HUDEP-2 (cell line): ENCODE measurements at regions not wholly inside any gene's neighbourhood (a gene's known extent, or its start where the extent isn't known, plus 50 kb on each side); places are given as distances from the start of the nearest gene placed in this dataset.
"Not testable (repeated sequence)": the region's sequence is repeated elsewhere in the genome, so short reads cannot be mapped to it uniquely, and the experiment has no call there.

Source experiments
- DNase-seq, 76 experiments: peaks; one replicate each; lab custom pipeline; 2025; ENCODE audit not compliant: unreplicated experiment in 76 of 76; lab: John Stamatoyannopoulos, UW

GRCh38 chr11:91115116-91115515 lies 892.3 kb upstream of the CHORDC1 start:
- DNase-seq: no peak

GRCh38 chr11:91104237-91104636 lies 881.4 kb upstream of the CHORDC1 start:
- DNase-seq: no peak

- no peak for DNase-seq
These were observed 877.6 kb upstream of the CHORDC1 start for GRCh38 chr11:91100427-91100826.

GRCh38 chr11:91097083-91097482 lies 874.2 kb upstream of the CHORDC1 start:
- no peak for DNase-seq

GRCh38 chr11:91093141-91093540 lies 870.3 kb upstream of the CHORDC1 start:
- DNase-seq: no peak

- DNase-seq: no peak
These were observed 868.7 kb upstream of the CHORDC1 start for GRCh38 chr11:91091563-91091962.

- no peak for DNase-seq
These were observed 863.2 kb upstream of the CHORDC1 start for GRCh38 chr11:91086028-91086427.

- DNase-seq: no peak
These were observed 859.4 kb upstream of the CHORDC1 start for GRCh38 chr11:91082255-91082654.

GRCh38 chr11:91081440-91082043 lies 858.7 kb upstream of the CHORDC1 start:
- DNase-seq: no peak

GRCh38 chr11:91078221-91078620 lies 855.4 kb upstream of the CHORDC1 start:
- DNase-seq: no peak

GRCh38 chr11:91075032-91075695 lies 852.3 kb upstream of the CHORDC1 start:
- DNase-seq: no peak

GRCh38 chr11:91067666-91068065 lies 844.8 kb upstream of the CHORDC1 start:
- DNase-seq: no peak

GRCh38 chr11:91066456-91067047 lies 843.7 kb upstream of the CHORDC1 start:
- no peak for DNase-seq

GRCh38 chr11:91063399-91063798 lies 840.5 kb upstream of the CHORDC1 start:
- DNase-seq: not testable (repeated sequence)

GRCh38 chr11:91047882-91048281 lies 825.0 kb upstream of the CHORDC1 start:
- no peak for DNase-seq

- DNase-seq: no peak
These were observed 823.4 kb upstream of the CHORDC1 start for GRCh38 chr11:91046261-91046660.

GRCh38 chr11:91041626-91042025 lies 818.8 kb upstream of the CHORDC1 start:
- no peak for DNase-seq

GRCh38 chr11:91023731-91024130 lies 800.9 kb upstream of the CHORDC1 start:
- DNase-seq: no peak

- no peak for DNase-seq
These were observed 788.7 kb upstream of the CHORDC1 start for GRCh38 chr11:91011503-91011902.

- DNase-seq: no peak
These were observed 782.6 kb upstream of the CHORDC1 start for GRCh38 chr11:91005458-91005857.

- DNase-seq: no peak
These were observed 774.4 kb upstream of the CHORDC1 start for GRCh38 chr11:90997241-90997640.

- not testable (repeated sequence) for DNase-seq
These were observed 749.3 kb upstream of the CHORDC1 start for GRCh38 chr11:90972159-90972558.
